Activated CD8-positive, alpha-beta T cell treated with anti-CD3 and anti-CD28 coated beads for 36 hours (primary cell): ENCODE measurements at regions not wholly inside any gene's neighbourhood (a gene's known extent, or its start where the extent isn't known, plus 50 kb on each side); places are given as distances from the start of the nearest gene placed in this dataset.

Experiments
- ATAC-seq: fragments of 200-7000 bp; cut with Tn5 transposase; one replicate; pipeline ENCODE4 v1.10.0; 2021; ENCODE audit warnings: mild to moderate bottlenecking, moderate library complexity
- CTCF ChIA-PET: fragments of 350-600 bp; sonication (Branson Sonifier 250); formaldehyde crosslinking; loops from one replicate; lab custom pipeline; 2021; ENCODE audit warnings: antibody characterized with exemption; lab: Charles Lee
- POLR2A ChIA-PET: fragments of 350-600 bp; sonication (Branson Sonifier 250); formaldehyde crosslinking; loops from one replicate; lab custom pipeline; 2021; ENCODE audit warnings: antibody characterized with exemption; lab: Charles Lee
- DNase-seq: peaks from one replicate; pipeline ENCODE4 v3.0.0-alpha.2; 2020
- H3K27ac Mint-ChIP-seq: one replicate; pipeline ENCODE4 v1.8.0; 2021; ENCODE audit warnings: mild to moderate bottlenecking, mixed read lengths
- H3K27me3 Mint-ChIP-seq: one replicate; pipeline ENCODE4 v1.8.0; 2021; ENCODE audit warnings: mixed read lengths
- H3K36me3 Mint-ChIP-seq: one replicate; pipeline ENCODE4 v1.8.0; 2021; ENCODE audit warnings: low read depth, mixed read lengths
- H3K4me1 Mint-ChIP-seq: one replicate; pipeline ENCODE4 v1.8.0; 2021; ENCODE audit warnings: low read depth, mixed read lengths
- H3K4me3 Mint-ChIP-seq: one replicate; pipeline ENCODE4 v1.8.0; 2021; ENCODE audit warnings: mild to moderate bottlenecking, moderate library complexity, mixed read lengths
- H3K9me3 Mint-ChIP-seq: one replicate; pipeline ENCODE4 v1.8.0; 2021; ENCODE audit warnings: mixed read lengths
- CTCF ChIP-seq: fragments of 200-600 bp; IDR thresholded peaks from one replicate; pipeline ENCODE4 v1.8.0; 2022; ENCODE audit warnings: antibody characterized with exemption, mild to moderate bottlenecking
- intact Hi-C: fragments of 100-400 bp; cut with micrococcal nuclease; formaldehyde crosslinking; loops from one replicate; pipeline ENCODE4 v1.10.0; 2022

GRCh38 chr2:146950911-146951310, 893.9 kb upstream of the ACVR2A start:
- H3K27ac Mint-ChIP-seq = no peak overlapping the region
- no peak for ATAC-seq
- H3K4me3 Mint-ChIP-seq = no peak overlapping the region
- POLR2A ChIA-PET = no interaction called here
- H3K36me3 Mint-ChIP-seq = no peaks in the 10 kb centered on the region
- no peak for TF ChIP-seq CTCF
- no peaks in the 10 kb centered on the region for H3K4me1 Mint-ChIP-seq
- DNase-seq = no peak
- intact Hi-C loops = no loop called here
- H3K9me3 Mint-ChIP-seq = no peaks in the 10 kb centered on the region
- no peaks in the 10 kb centered on the region for H3K27me3 Mint-ChIP-seq
- CTCF ChIA-PET = no interaction called here

- Mint-ChIP-seq H3K4me1 (no peaks in the 10 kb centered on the region), H3K9me3 (no peaks in the 10 kb centered on the region), H3K36me3 (no peaks in the 10 kb centered on the region), H3K27ac (no peak overlapping the region), H3K27me3 (no peaks in the 10 kb centered on the region), H3K4me3 (no peak overlapping the region)
- ATAC-seq (no peak), DNase-seq (no peak)
- CTCF ChIA-PET = interaction anchor here (0.8 kb wide), 1 partner anchor 25 kb away, joined by 3 read pairs; no protein-coding TSS in a partner anchor
- POLR2A ChIA-PET = no interaction called here
- intact Hi-C loops = no loop called here
- TF ChIP-seq CTCF = no peak
These were observed 894.5 kb upstream of the ACVR2A start for GRCh38 chr2:146950361-146950760.

GRCh38 chr2:146949400-146949799, 895.4 kb upstream of the ACVR2A start:
- CTCF ChIA-PET = no interaction called here
- H3K4me1 Mint-ChIP-seq = no peaks in the 10 kb centered on the region
- TF ChIP-seq CTCF = no peak
- no peak overlapping the region for H3K27ac Mint-ChIP-seq
- no peaks in the 10 kb centered on the region for H3K9me3 Mint-ChIP-seq
- POLR2A ChIA-PET = no interaction called here
- no peak overlapping the region for H3K4me3 Mint-ChIP-seq
- H3K27me3 Mint-ChIP-seq = no peaks in the 10 kb centered on the region
- DNase-seq = no peak
- H3K36me3 Mint-ChIP-seq = no peaks in the 10 kb centered on the region
- intact Hi-C loops = no loop called here
- ATAC-seq = no peak

- no peak for TF ChIP-seq CTCF
- Mint-ChIP-seq H3K4me3 (no peak overlapping the region), H3K4me1 (no peaks in the 10 kb centered on the region), H3K27ac (no peak overlapping the region), H3K27me3 (no peaks in the 10 kb centered on the region), H3K9me3 (no peaks in the 10 kb centered on the region), H3K36me3 (no peaks in the 10 kb centered on the region)
- intact Hi-C loops = no loop called here
- ATAC-seq (no peak), DNase-seq (no peak)
- POLR2A ChIA-PET = no interaction called here
- CTCF ChIA-PET = no interaction called here
These were observed 900.2 kb upstream of the ACVR2A start for GRCh38 chr2:146944601-146945000.

- H3K9me3 Mint-ChIP-seq = peaks cover 3% of the 10 kb centered on the region
- H3K4me1 Mint-ChIP-seq = no peaks in the 10 kb centered on the region
- ATAC-seq (no peak), DNase-seq (no peak)
- intact Hi-C loops = no loop called here
- CTCF ChIA-PET = no interaction called here
- POLR2A ChIA-PET = no interaction called here
- H3K27ac Mint-ChIP-seq = no peak overlapping the region
- no peaks in the 10 kb centered on the region for H3K36me3 Mint-ChIP-seq
- no peaks in the 10 kb centered on the region for H3K27me3 Mint-ChIP-seq
- no peak for TF ChIP-seq CTCF
- no peak overlapping the region for H3K4me3 Mint-ChIP-seq
These were observed 904.7 kb upstream of the ACVR2A start for GRCh38 chr2:146939991-146940685.
